MM.1S (cell line): ENCODE measurements at regions not wholly inside any gene's neighbourhood (a gene's known extent, or its start where the extent isn't known, plus 50 kb on each side); places are given as distances from the start of the nearest gene placed in this dataset.

Source experiments
- CTCF ChIP-seq: fragments of 300-600 bp; sonication (generic); IDR thresholded peaks from 2 replicates; pipeline ENCODE4 v1.5.1; 2016; ENCODE audit warnings: antibody characterized with exemption, low read length, mixed read lengths
- EZH2 ChIP-seq: fragments of 300-600 bp; sonication (generic); optimal IDR thresholded peaks from 2 replicates; pipeline ENCODE3; 2017; ENCODE audit warnings: low read depth, mild to moderate bottlenecking, antibody characterized with exemption, low read length, mixed read lengths

GRCh38 chr12:34327671-34328070 lies 305.4 kb downstream of the ALG10 start:
- TF ChIP-seq CTCF (no peak), EZH2 (no peak)
